Neural progenitor cell (in vitro differentiated cells): ENCODE measurements at regions not wholly inside any gene's neighbourhood (a gene's known extent, or its start where the extent isn't known, plus 50 kb on each side); places are given as distances from the start of the nearest gene placed in this dataset.

Source experiments
- CTCF ChIP-seq: fragments of 200-600 bp; sonication (generic); IDR thresholded peaks from 2 replicates; pipeline ENCODE4 v1.5.1; 2017; ENCODE audit warnings: antibody characterized with exemption, mild to moderate bottlenecking
- EZH2phosphoT487 ChIP-seq: fragments of 200-600 bp; sonication (generic); IDR thresholded peaks from 2 replicates; pipeline ENCODE4 v1.6.1; 2017; ENCODE audit warnings: antibody characterized with exemption

GRCh38 chr5:167585184-167585583 is 706.3 kb upstream of the WWC1 start:
- TF ChIP-seq CTCF = no peak
- TF ChIP-seq EZH2phosphoT487 = no peak
